SK-N-SH (cell line): ENCODE measurements at regions not wholly inside any gene's neighbourhood (a gene's known extent, or its start where the extent isn't known, plus 50 kb on each side); places are given as distances from the start of the nearest gene placed in this dataset.

Experiments used
- CTCF ChIA-PET: fragments of 300-600, 350-600 bp; formaldehyde crosslinking; extraction: SDS; loops from one replicate; lab custom pipeline; 2021; lab: Yijun Ruan, JAX
- POLR2A ChIA-PET: fragments of 350-600 bp; sonication (Branson Sonifier 250); formaldehyde crosslinking; extraction: SDS; loops from one replicate; lab custom pipeline; 2020; ENCODE audit warnings: antibody characterized with exemption, inconsistent platforms; lab: Yijun Ruan, JAX
- DNase-seq: peaks from one replicate; pipeline ENCODE4 v3.0.0; 2012
- H2AFZ ChIP-seq: fragments of 200-600 bp; sonication (generic); 2 replicates; pipeline ENCODE4 v1.8.1; 2016; ENCODE audit warnings: antibody characterized with exemption, mild to moderate bottlenecking, low read depth
- H3F3A ChIP-seq: fragments of 200-600 bp; sonication (generic); replicated peaks from 2 replicates; pipeline ENCODE3; 2016; ENCODE audit warnings: antibody characterized with exemption, mild to moderate bottlenecking; ENCODE audit not compliant: insufficient read depth
- H3K27ac ChIP-seq, 2 experiments: fragments of 200-500 bp in 1 of 2; fragments of 200-600 bp in 1 of 2; sonication (Bioruptor generic) in 1 of 2; sonication (generic), shearing (Covaris generic) in 1 of 2; 2 replicates each; pipeline versions ENCODE4 v1.5.1 to v1.6.1; 2014 to 2016; ENCODE audit warnings: low read depth in 2 of 2, inconsistent platforms in 1 of 2, low read length in 1 of 2, mild to moderate bottlenecking in 1 of 2, mixed read lengths in 1 of 2
- H3K27me3 ChIP-seq: fragments of 200-600 bp; sonication (generic), shearing (Covaris generic); 2 replicates; pipeline ENCODE4 v1.6.1; 2016; ENCODE audit warnings: mixed run types; ENCODE audit not compliant: insufficient read depth
- H3K36me3 ChIP-seq, 2 experiments: fragments of 200-500 bp in 1 of 2; fragments of 200-600 bp in 1 of 2; sonication (Bioruptor generic) in 1 of 2; sonication (generic) in 1 of 2; replicated peaks in 1 of 2; 2 replicates each; pipeline versions ENCODE3 to v1.5.1; 2014 to 2016; ENCODE audit warnings: low read length in 1 of 2, mild to moderate bottlenecking in 1 of 2; ENCODE audit not compliant: insufficient read depth in 2 of 2, control insufficient read depth in 1 of 2
- H3K4me1 ChIP-seq, 2 experiments: fragments of 200-500 bp in 1 of 2; fragments of 200-600 bp in 1 of 2; sonication (Bioruptor generic) in 1 of 2; sonication (generic), shearing (Covaris generic) in 1 of 2; 2 replicates each; pipeline versions ENCODE4 v1.5.1 to v1.6.1; 2014 to 2016; ENCODE audit warnings: low read depth in 1 of 2, low read length in 1 of 2, mixed run types in 1 of 2; ENCODE audit not compliant: insufficient read depth in 2 of 2, control insufficient read depth in 1 of 2
- H3K4me2 ChIP-seq: fragments of 200-600 bp; sonication (generic), shearing (Covaris generic); 2 replicates; pipeline ENCODE4 v1.6.1; 2017; ENCODE audit warnings: mixed run types
- H3K4me3 ChIP-seq, 2 experiments: fragments of 200-500 bp in 1 of 2; fragments of 200-600 bp in 1 of 2; sonication (Bioruptor generic) in 1 of 2; sonication (generic), shearing (Covaris generic) in 1 of 2; 2 replicates each; pipeline versions ENCODE4 v1.5.1 to v1.8.1; 2014 to 2016; ENCODE audit warnings: low read depth in 2 of 2, inconsistent platforms in 1 of 2, low read length in 1 of 2, mild to moderate bottlenecking in 1 of 2, mixed read lengths in 1 of 2, moderate library complexity in 1 of 2
- H3K79me2 ChIP-seq: fragments of 200-600 bp; sonication (generic); 2 replicates; pipeline ENCODE4 v1.8.1; 2017; ENCODE audit warnings: mild to moderate bottlenecking; ENCODE audit not compliant: insufficient read depth
- H3K9ac ChIP-seq: fragments of 200-600 bp; sonication (generic); 2 replicates; pipeline ENCODE4 v1.6.1; 2017; ENCODE audit warnings: mixed run types
- H3K9me2 ChIP-seq: fragments of 200-600 bp; sonication (generic); 2 replicates; pipeline ENCODE4 v1.6.1; 2017; ENCODE audit warnings: mixed run types
- H3K9me3 ChIP-seq: fragments of 200-600 bp; sonication (generic); 2 replicates; pipeline ENCODE4 v1.6.1; 2017; ENCODE audit warnings: mixed run types, mild to moderate bottlenecking, moderate library complexity
- H4K20me1 ChIP-seq: fragments of 200-600 bp; sonication (generic); 2 replicates; pipeline ENCODE4 v1.6.1; 2017; ENCODE audit warnings: mild to moderate bottlenecking, mixed run types; ENCODE audit not compliant: insufficient read depth
- CTCF ChIP-seq: fragments of 200-600 bp; sonication (generic); IDR thresholded peaks from 2 replicates; pipeline ENCODE4 v1.6.1; 2017; ENCODE audit warnings: antibody characterized with exemption, mild to moderate bottlenecking, moderate library complexity
- ELF1 ChIP-seq: IDR thresholded peaks from 2 replicates; pipeline ENCODE4 v1.4.0; 2012
- EP300 ChIP-seq, 2 experiments: IDR thresholded peaks; 2 replicates each; pipeline versions ENCODE4 v1.4.0 to v1.6.1; 2012; ENCODE audit warnings: borderline replicate concordance in 1 of 2, low read depth in 1 of 2, low read length in 1 of 2
- EZH2phosphoT487 ChIP-seq: fragments of 200-600 bp; sonication (generic); IDR thresholded peaks from 2 replicates; pipeline ENCODE4 v1.6.1; 2017; ENCODE audit warnings: low read depth, mixed run types, mild to moderate bottlenecking, antibody characterized with exemption, moderate library complexity, borderline replicate concordance
- FOXJ3 ChIP-seq: sonication (generic); formaldehyde crosslinking; IDR thresholded peaks from 2 replicates; pipeline ENCODE4 v1.5.1; 2020; ENCODE audit warnings: mild to moderate bottlenecking, missing genetic modification reagents
- FOXM1 ChIP-seq: IDR thresholded peaks from 2 replicates; pipeline ENCODE4 v1.4.0; 2012; ENCODE audit warnings: low read depth, mild to moderate bottlenecking
- MEF2A ChIP-seq: IDR thresholded peaks from 2 replicates; pipeline ENCODE4 v1.4.0; 2012; ENCODE audit warnings: low read depth, borderline replicate concordance
- REST ChIP-seq: IDR thresholded peaks from 2 replicates; pipeline ENCODE4 v1.6.1; 2012; ENCODE audit warnings: mild to moderate bottlenecking, low read depth, low read length, moderate library complexity
- SIN3A ChIP-seq: IDR thresholded peaks from 2 replicates; pipeline ENCODE4 v1.6.1; 2012; ENCODE audit warnings: low read depth, mild to moderate bottlenecking, low read length, moderate library complexity, borderline replicate concordance
- SMC3 ChIP-seq: IDR thresholded peaks from 2 replicates; pipeline ENCODE4 v1.6.1; 2012; ENCODE audit warnings: low read depth, low read length, improper control_type of control experiment
- TCF12 ChIP-seq: IDR thresholded peaks from 2 replicates; pipeline ENCODE4 v1.4.0; 2012
- ZBTB33 ChIP-seq: IDR thresholded peaks from 2 replicates; pipeline ENCODE4 v1.4.0; 2012; ENCODE audit warnings: low read depth, borderline replicate concordance
- WGBS: methylation state at CpG from one replicate; pipeline ENCODE4 v1.1.6; 2017; ENCODE audit warnings: low lambda C conversion rate; 5-methylcytosine and 5-hydroxymethylcytosine counted together

GRCh38 chr12:91662021-91662420 is 479.4 kb upstream of the DCN start:
- Histone ChIP-seq H3K9me2 (no peaks in the 10 kb centered on the region), H3K27ac (no peak overlapping the region), H3F3A (no peaks in the 10 kb centered on the region), H3K4me2 (no peak overlapping the region), H3K36me3 (no peaks in the 10 kb centered on the region), H3K4me3 (no peak overlapping the region), H2AFZ (no peak overlapping the region), H3K9me3 (no peaks in the 10 kb centered on the region; the same call in 1 of the 2 replicates), H4K20me1 (no peaks in the 10 kb centered on the region), H3K79me2 (no peaks in the 10 kb centered on the region), H3K9ac (no peak overlapping the region), H3K27me3 (no peaks in the 10 kb centered on the region), H3K4me1 (no peaks in the 10 kb centered on the region)
- CTCF ChIA-PET = no interaction called here
- WGBS = 29% methylated on average over 1 of the region's 1 CpG
- TF ChIP-seq ELF1 (no peak), ZBTB33 (no peak), REST (no peak), EP300 (IDR thresholded peaks at IDR 0.05; ENCODE audit: borderline replicate concordance in 1 of 2, low read depth in 1 of 2, low read length in 1 of 2) (no peak), FOXM1 (no peak), MEF2A (no peak), EZH2phosphoT487 (no peak), TCF12 (no peak), CTCF (no peak), SMC3 (no peak), FOXJ3 (no peak), SIN3A (no peak)
- POLR2A ChIA-PET = no interaction called here
- DNase-seq = no peak
